Activated effector memory CD4-positive, alpha-beta T cell treated with anti-CD3 and anti-CD28 coated beads, Interleukin-2, amount 50 U/mL, for 16 hours (primary cell): ENCODE measurements at regions not wholly inside any gene's neighbourhood (a gene's known extent, or its start where the extent isn't known, plus 50 kb on each side); places are given as distances from the start of the nearest gene placed in this dataset.
"Not testable (repeated sequence)": the region's sequence is repeated elsewhere in the genome, so short reads cannot be mapped to it uniquely, and the experiment has no call there.

ENCODE experiments used
- DNase-seq: peaks from one replicate; pipeline ENCODE4 v3.0.0-alpha.2; 2020

DNA sequence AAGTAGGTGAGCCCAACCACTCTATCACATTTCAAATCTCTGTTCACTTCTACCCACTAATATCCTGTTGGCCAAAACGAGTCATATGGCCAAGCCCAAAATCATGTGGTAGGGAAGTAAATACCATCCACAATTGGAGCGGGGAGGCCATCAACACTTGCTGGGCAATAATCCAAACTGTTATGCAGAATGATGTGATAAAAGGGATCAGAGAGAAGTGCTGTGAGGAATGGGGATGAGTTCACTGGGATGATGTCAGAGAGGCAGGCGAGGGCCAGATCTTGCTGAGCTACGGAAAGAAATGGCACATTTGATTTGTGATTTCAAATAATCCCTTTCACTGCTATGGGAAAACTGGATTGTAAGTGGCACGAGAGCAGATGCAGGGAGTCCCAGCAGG is 188.4 kb downstream of the NPIPA8 start:
- not testable (repeated sequence) for DNase-seq

DNA sequence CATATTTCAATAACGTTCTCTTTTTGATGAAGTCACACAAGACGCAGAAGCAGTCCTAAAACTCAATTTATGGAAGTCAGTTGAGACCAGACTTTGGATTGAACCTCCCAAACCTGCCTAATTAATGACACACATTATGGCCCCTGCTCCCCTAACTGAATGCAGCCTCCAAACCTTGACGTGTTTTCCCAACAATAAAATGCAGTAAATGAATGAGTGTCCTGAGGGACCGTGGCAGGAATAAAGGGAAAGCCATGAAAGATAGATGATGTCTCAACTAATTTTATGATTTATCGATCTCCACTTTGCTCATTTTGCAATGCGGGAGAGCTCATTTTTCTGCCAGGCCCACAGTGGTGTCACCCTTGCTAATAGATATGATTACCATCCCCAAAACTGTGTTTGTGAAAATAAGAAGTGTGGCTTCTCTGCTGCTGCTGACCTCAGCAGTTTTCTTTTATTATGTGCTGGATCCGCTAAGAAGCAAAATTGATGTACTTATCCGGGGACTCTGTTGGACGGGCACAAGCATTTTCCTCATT is 189.9 kb downstream of the NPIPA8 start:
- DNase-seq, result not testable (repeated sequence)

DNA sequence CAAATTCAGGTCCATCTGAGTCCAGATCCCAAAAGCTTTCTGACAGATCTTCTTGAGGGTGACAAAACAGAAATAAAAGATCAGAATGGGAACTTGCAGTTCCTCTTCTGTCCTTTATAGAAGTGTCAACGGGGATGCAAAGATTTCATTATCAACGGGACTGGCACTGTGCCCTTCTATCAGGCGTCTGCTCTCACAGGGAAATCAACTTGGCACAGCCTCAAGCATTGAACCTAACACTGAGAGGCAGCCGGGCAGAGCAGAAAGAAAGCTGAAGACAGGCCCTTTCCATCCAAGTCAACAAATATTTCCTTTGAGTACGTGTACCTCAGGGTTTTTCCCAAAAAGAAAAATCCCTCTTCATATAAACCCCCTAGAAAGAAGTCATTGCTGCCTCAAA is 194.5 kb downstream of the NPIPA8 start:
- not testable (repeated sequence) for DNase-seq

DNA sequence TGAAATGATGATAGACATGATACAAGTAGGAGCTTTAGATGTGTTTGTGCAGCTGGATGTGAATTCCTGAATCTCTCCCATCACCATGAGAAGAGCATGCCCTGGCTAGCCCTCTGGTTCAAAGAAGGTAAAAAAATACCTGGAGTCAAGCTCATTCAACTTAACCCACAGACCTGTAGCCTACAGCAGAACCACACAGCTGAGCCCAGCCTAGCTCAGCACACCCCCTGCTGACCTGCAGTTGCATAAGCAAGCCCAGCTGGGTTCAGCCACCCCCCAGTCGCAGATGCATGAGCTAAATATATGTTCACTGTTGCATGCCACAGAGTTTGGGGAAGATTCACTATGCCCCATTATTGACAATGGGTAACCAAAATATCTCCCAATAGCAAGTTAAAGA is 200.2 kb downstream of the NPIPA8 start:
- not testable (repeated sequence) for DNase-seq

DNA sequence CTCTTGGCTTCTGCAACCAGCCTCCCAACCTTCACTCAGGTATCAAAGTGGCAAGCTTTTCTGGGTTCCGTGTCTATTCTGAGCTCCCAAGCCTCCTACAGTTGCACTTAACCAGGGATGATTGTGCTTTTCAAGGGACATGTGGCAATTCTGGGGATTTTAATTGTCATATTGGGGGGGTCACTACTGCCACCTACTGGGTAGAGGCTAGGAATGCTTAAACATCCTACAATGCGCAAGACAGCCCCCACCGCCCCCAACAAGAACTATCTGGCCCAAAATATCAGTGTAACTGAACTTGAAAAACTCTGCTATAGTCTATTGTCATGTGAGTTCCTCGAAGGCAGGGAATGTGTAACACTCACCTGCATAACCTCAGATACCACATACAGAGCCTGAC is 201.5 kb downstream of the NPIPA8 start:
- not testable (repeated sequence) for DNase-seq

DNA sequence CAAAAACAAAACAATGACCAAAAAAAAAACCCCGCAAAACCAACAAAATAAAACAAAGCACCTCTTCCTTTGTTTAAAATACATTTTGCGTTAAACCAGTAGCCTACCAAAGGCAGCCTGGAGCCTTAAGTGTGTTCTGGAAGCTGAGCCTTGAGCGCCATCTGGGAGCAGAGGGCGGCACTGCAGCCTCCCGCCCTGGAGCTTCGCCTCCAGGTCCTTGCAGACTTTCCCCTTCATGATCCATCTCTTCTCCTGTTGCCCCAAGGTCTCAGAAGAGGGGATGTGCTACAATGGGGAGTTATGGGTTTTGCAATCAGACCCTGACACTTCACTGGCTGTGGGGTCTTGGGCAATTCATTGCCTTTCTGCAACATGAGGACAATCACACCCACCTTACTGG is 204.9 kb downstream of the NPIPA8 start:
- DNase-seq, result not testable (repeated sequence)

DNA sequence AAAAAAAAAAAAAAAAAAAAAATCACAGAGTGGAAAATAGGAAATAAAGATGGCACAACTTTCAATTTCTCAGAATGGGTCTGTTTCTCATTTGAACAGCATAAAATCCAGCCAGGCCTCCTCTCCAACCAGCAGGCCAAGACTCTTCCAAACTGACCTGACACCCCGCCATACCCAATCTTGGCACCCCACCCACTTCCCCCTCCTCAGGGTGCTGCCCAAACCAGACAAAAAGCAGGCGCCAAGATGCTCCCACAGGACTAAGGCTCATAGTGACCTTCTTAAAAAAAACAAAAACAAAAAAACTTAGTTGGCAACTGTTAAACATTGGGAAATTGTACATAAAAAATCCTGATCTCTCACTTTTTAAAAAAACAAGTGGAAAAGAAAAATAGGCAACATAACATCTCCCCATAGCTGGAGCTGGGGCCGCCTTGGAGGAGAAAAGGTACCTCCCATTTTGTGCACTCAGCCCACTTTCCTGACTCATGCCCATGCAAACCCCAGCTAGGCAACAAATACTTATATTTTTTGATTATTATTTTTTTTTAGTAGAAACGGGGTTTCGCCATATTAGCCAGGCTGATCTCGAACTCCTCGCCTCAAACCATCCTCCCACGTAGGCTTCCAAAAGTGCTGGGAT is 205.9 kb downstream of the NPIPA8 start:
- not testable (repeated sequence) for DNase-seq

DNA sequence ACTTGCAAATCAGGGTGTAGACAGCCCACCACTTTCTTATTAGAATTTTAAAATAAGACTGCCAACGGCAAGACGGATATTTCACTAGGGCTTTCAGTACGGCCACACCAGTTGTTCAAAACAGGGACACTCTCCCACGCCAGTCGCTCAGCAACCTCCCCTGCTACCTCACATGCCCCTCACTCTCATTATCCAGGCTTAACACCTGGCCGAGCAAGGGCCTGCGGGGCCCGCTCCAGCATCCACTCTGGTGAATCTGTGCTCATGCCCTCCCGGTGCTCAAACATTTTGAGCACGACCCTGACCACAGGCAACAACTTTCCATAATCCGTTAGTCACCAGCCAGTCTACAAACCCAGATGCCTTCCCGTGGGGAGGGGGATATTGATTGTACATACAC is 209.5 kb downstream of the NPIPA8 start:
- not testable (repeated sequence) for DNase-seq

DNA sequence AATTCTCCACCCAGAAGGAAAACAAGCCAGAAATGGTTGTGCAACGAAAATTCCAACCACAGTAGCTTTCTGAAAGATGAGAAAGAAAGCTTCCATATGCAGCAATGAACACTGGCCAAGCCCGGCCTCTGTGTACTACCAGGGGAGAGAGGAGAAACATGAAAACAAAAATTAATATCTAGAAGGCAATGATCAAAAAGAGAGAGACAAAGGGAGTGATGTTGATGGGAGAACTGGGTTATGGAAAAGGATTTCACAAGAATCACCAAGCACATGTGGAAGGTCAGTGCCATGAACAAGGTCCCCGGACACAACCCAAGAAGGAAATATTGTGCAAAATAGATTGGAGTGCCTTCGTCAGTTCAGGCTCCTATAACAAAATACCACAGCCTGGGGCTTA is 217.4 kb downstream of the NPIPA8 start:
- not testable (repeated sequence) for DNase-seq

DNA sequence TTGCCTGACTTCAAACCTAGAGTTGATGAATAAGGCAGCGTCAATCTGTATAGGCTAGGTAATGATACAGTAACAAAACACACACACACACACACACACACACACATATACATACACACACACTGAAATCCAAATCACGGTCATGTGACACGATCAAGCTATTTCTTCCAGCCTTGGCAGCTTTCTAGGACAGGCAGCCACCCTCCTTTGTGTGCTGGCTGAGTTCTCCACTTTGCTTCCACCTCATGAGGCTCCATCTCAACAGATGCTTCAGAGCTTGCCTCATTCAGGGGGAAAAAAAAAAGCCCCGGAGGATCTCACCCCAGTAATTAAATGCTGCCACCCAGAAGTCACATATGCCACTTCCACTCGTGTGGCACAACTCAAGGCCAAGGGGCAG is 217.9 kb downstream of the NPIPA8 start:
- not testable (repeated sequence) for DNase-seq

DNA sequence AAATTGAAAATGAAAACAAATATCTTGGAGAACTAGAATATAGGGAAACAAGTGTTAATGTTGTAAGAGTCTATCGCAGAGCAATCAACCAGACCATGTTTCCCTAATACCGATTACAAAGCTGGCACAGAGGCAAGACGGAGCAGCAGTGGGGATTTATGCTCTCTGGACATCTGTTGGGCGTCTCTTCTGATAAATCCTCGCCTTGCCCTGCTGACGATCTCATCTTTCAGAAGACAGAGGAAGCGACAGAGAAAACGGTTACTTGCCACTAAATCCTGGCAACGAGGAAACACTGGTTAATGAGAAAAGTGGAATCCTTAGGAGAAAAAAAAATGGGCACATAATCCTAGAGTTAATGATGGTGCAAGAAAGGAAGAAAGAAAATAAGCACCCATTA is 218.5 kb downstream of the NPIPA8 start:
- not testable (repeated sequence) for DNase-seq

DNA sequence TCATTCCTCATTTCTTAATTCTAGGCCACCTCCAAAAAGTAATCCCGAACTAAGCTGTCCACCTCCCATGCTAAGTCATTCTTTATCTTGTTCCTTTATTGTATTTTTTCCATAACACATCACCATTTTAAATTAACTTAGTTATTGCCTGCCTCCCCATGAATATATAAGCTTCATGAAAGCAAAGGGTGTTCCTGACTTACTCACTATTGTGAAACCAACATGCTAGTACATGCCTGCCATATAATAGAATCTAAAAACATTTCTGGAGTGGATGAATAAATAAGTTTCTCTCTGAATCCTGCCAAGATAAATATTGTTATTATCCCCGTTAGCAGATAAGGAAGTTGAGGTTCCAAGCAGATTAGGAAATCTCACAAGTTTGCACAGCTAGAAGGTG is 232.1 kb downstream of the NPIPA8 start:
- not testable (repeated sequence) for DNase-seq

DNA sequence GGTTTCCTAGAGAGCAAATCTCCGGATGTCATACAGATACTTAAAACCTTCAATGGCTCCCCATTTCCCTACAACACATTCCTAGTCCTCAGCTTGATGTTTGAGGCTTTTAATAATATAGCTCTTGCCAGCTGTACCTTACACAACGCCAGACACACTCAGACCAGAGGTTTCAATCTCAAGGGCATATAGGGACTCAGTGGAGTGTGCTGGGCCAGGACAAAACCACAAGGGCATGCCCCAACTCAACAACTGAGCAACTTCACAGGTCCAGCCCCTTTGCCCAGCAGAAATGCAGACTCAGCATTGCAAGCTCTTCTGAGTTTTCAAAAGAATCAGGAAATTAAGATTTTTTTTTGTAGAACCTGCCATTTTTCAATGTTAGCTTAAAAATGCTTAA is 235.5 kb downstream of the NPIPA8 start:
- DNase-seq, result not testable (repeated sequence)

DNA sequence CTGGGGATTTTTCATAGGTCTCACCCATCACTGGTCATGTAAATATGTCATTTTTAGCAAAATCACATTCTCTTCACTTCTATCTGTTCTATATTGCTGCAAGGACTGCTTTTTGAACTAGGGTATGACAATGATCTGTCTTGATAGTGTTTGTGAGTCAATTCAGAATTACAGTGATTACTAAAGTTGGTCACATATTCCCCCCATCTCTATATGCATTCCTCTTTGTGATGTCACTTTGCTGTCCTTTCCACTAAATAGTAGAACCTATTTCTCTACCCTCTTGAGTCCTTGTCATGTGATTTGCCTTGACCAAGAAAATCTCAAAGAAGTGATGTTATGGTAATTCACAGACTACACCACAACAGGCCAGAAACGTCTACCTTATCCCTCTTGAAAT is 243.9 kb downstream of the NPIPA8 start:
- not testable (repeated sequence) for DNase-seq

DNA sequence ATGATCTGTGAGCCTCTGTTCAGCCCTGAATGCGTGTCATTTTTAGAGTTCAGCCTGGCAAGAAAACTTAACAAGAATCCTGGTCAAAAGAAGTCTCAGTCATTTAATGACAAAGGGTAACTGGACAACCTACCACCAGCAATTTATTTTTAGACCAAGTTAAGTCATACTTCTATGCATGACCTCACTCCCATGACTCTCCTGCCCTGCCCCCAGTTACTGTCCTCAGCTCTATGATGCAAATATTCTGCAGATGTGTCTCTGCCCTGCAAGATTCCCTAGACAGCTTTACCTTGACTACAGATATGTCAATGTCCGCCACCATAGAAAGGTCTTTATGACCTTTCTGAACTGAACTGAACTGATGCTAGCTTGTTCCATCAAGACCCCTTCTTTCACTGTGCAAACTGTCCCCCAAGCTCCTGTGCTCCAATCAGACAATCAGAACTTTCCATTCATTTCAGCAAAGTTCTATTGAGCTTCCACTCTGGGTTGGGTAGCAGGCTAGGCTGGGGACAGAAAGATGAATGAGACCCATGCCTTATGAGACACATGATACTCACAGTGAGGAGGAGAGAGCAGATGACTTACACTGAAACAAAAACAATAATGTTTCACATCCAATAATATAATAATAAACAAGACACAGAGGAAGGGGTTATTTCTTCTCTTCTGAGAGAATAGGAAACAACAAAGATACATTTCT is 255.7 kb downstream of the NPIPA8 start:
- not testable (repeated sequence) for DNase-seq

DNA sequence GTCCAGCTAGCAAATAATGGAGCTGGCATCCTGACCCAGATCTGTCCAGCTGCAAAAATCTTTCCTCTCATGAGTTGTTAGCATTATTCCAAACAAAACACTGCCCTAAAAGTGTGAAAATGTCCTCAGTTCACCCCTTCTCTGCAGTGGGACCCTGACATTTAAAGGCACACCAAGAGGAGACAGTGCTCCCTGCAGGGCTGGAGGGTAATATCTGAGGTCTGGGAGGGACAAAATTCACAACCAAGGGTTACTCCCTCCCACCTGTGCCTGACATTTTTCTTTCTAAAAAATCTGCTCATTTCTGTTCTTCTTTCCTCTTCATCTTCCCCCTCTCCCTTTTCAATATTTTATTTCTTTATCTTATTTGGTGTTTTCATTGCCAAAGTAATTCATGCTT is 258.6 kb downstream of the NPIPA8 start:
- not testable (repeated sequence) for DNase-seq

DNA sequence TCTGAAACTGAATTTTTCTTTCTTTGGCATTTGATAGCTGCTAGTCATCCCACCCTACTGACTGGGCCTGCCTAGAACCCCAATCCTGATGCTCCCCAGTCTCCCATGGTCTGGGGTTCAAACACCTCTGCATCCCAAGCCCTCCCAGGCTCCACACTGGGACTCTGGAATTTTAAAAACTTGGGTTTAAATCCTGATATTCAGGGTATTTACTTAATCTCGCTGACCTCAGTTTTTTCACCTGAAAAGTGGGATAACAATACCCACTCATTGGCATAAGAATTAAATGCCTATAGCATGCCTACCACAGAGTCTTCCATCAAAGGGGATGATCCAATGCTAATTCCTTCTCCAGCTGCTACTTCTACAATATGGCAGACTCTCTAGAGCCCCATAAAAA is 264.4 kb downstream of the NPIPA8 start:
- DNase-seq, result no peak

DNA sequence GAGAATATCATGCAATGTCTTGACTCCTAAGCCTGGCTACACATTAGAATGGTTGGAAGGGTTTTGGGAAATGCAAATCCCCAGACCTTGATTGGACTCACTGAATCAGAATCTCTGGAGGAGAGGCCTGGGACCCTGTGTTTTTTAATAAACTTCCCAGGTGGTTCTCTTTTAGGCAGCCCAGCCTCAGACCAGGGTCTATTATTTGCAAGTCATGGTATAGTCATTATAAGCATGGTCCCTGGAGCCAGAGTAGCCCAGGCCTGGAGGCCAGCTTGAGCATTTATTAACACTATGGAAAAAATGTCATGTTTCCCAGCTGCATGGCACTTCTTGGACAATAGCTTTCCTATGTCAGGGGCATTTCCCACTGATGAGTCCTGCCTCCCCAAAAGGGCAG is 266.9 kb downstream of the NPIPA8 start:
- no peak for DNase-seq

DNA sequence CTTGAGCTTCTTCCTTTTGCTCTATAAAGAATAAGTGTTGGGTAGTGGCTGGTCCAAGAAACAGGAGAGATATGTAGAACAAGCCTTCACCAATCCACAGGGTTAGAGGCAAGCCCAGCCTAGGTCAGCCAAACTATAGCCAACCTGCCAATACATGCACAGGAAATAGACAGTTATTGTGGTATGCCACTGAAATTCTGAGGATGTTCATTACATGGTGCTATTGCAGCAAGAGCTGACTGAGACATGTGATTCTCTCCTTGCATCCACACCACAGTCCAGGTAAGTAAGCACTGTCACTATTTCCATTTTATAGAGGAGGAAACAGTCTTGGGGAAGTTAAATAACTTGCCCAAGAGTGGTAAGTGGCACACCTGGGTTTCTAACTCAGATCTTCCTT is 268.1 kb downstream of the NPIPA8 start:
- DNase-seq, result no peak

DNA sequence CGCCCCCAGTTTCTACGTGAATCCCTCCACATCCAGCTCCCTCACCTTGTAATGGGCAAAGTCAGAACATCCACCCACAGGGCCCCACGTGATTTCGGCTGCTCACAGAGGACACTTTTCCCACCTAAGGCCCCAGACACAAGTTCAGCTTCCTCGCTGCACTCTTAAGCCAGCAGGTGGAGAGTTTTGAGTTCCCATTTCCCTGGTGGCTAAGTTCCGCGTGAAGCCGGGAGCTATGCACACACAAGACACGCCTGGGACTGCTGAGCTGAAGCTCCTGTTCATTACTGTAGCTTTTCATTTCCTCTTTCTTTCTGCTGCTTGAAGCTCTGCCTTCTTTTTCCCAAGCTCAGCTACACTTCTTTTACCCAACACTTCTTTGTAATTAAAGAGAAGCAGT is 273.8 kb downstream of the NPIPA8 start:
- DNase-seq, result no peak

DNA sequence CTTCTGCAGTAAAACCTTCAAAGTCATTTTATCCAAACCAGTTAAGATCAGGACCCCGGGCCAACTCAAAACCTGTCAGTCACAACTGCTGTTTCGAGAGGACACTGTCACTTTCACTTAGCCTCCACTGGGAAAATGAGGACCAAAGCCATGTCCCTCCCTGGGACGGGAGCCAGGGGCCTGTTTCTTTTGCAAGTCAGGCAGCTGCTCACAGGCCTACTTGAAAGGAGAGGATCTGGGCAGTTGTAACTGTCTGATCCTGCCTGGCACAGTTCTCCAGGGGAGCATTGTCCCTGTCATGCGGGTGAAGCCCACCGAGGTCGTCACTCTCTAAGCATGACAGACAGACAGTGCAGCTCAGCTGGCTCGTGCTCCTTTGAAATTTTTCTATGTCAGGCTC is 276.2 kb downstream of the NPIPA8 start:
- DNase-seq, result no peak

DNA sequence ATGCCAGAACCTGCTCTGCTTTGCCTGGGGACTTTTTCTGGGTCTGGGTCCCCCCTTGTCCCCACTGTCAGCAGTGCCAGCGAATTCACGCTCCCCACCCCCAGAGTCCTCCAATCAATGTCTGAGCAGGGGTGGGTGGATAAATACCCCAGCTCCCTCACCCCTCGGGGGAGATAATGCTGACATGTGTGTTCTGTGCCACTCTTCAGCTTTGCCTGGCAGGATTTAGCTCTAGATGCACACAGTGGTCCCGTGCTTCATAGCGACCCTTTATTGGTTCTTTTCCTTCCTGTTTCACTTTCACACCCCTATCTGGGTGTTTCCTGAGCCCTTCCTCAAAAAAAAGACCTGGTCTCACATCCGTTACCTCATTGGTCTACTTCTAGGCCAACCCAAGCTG is 277.0 kb downstream of the NPIPA8 start:
- DNase-seq, result no peak

DNA sequence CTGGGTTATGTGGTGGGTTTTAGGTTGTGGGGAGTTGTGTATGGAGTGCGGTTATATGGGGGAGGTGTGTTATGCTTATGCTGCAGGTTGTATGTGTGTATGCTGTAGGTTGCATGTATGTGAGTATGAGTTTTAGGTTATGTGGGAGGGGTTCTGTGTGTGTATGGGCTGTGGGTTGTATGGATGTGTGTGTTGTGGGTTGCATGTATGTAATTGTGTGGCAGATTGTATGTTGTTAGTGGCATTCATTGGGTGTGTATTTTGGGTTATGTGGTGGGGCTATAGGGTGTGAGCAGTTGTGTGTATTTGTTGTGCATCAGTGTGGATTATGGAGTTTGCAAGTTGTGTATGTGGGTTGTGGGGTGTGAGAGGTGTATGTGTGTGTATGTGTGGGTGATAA is 277.4 kb downstream of the NPIPA8 start:
- DNase-seq, result no peak

DNA sequence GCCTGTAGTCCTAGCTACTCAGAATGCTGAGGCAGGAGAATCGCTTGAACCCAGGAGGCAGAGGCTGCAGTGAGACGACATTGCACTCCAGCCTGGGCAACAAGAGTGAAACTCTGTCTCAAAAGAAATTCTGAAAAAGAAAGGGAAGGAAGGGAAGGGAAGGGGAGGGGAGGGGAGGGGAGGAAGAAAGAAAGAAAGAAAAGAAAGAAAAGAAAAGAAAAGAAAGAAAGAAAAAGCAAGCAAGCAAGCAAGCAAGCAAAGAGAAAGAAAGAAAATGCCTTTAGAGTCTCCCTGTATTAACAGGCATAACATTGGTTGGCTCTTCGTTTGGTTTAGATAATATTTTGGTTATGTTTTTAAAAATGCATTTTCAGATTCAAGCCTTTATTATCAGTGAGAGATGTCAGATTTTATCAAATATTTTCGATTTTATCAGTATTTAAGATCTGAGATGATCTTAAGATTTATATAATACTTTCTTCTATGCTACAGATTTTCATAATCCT is 281.1 kb downstream of the NPIPA8 start:
- no peak for DNase-seq
